H1 (cell line): ENCODE measurements at regions not wholly inside any gene's neighbourhood (a gene's known extent, or its start where the extent isn't known, plus 50 kb on each side); places are given as distances from the start of the nearest gene placed in this dataset.
A peak's percentile ranks its signal among the peaks of the same experiment; 100 is the strongest.

Experiments used
- HDAC2 ChIP-seq, 2 experiments: fragments of 300-600 bp in 1 of 2; sonication (generic) in 1 of 2; IDR thresholded peaks; 2 replicates each; pipeline ENCODE4 v1.6.1; 2011 to 2012; ENCODE audit warnings: low read depth in 2 of 2, low read length in 2 of 2, mild to moderate bottlenecking in 2 of 2, moderate library complexity in 2 of 2, borderline replicate concordance in 1 of 2, inconsistent platforms in 1 of 2
- JUN ChIP-seq: IDR thresholded peaks from 2 replicates; pipeline ENCODE4 v1.6.1; 2011; ENCODE audit warnings: low read depth, mild to moderate bottlenecking, improper control_type of control experiment, low read length
- POLR2A ChIP-seq, 2 experiments: IDR thresholded peaks; 1 replicate in 1 of 2; 2 replicates in 1 of 2; pipeline ENCODE4 v1.6.1; 2011; ENCODE audit warnings: low read depth in 2 of 2, low read length in 2 of 2, mild to moderate bottlenecking in 2 of 2; ENCODE audit errors: control extremely low read depth in 1 of 2
- RAD21 ChIP-seq, 2 experiments: IDR thresholded peaks in 1 of 2; conservative IDR thresholded peaks in 1 of 2; 2 replicates each; pipeline ENCODE4 v1.6.1; 2011; ENCODE audit warnings: low read depth in 2 of 2, low read length in 2 of 2, improper control_type of control experiment in 1 of 2, inconsistent platforms in 1 of 2, mild to moderate bottlenecking in 1 of 2, moderate library complexity in 1 of 2
- RNF2 ChIP-seq: fragments of 200-900, 300-1000 bp; sonication (generic); IDR thresholded peaks from 2 replicates; pipeline ENCODE4 v1.7.1; 2016; ENCODE audit warnings: borderline replicate concordance, low read depth, mild to moderate bottlenecking, antibody characterized with exemption, low read length; ENCODE audit not compliant: poor library complexity, severe bottlenecking; ENCODE audit errors: missing control alignments
- SIN3A ChIP-seq, 2 experiments: IDR thresholded peaks in 1 of 2; conservative IDR thresholded peaks in 1 of 2; 2 replicates each; pipeline ENCODE4 v1.6.1; 2011 to 2012; ENCODE audit warnings: low read length in 2 of 2, improper control_type of control experiment in 1 of 2, low read depth in 1 of 2, mild to moderate bottlenecking in 1 of 2
- SIX5 ChIP-seq: IDR thresholded peaks from 2 replicates; pipeline ENCODE4 v1.6.1; 2011; ENCODE audit warnings: mild to moderate bottlenecking, low read depth, low read length
- TF ChIP-seq, protein P1 (sequence below): fragments of 300-600 bp; sonication (generic); IDR thresholded peaks from 2 replicates; pipeline ENCODE4 v1.7.1; 2012; ENCODE audit warnings: low read length, moderate library complexity, mild to moderate bottlenecking, inconsistent platforms; ENCODE audit not compliant: insufficient replicate concordance
- TF ChIP-seq, protein P2 (sequence below): IDR thresholded peaks from 2 replicates; pipeline ENCODE4 v1.6.1; 2012; ENCODE audit warnings: inconsistent platforms

DNA sequence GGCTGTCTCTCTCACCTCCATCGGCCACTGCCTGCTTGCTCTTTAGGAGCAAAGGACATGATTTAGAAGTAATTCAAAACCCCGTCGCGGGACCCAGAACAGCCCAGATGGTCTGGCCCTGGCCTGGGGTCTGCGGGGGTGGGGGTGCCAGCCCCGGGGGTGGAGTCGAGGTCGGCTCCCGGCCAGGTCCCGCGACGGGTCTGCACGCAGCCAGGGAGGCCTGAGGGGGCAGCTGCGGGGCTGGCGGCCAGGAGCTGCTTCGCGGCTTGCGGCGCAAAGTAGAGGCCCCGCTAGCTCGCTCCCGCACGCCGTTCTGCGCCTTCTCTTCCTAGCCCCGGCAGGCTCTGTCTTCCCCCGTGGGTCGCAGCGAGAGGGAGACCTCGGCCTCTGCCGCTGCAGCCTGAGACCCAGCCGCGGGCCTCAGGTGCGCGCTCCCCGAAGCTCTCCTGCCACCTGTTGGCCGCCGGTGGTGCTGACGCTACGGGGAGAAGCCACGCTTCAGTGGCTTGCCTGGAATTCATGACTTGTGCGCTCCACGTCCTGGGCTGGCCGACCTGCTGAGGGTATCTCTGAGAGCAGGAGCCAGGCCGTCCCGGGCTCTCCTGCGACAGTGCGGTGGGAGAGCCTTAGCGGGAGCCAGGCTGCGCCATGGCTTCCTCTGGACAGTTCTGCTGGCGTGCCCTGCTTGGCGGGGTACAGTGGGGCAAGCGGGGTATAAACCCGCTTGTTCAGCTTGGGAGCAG is 157.2 kb upstream of the PITX1 start (continued):
- TF ChIP-seq, protein P1, sequence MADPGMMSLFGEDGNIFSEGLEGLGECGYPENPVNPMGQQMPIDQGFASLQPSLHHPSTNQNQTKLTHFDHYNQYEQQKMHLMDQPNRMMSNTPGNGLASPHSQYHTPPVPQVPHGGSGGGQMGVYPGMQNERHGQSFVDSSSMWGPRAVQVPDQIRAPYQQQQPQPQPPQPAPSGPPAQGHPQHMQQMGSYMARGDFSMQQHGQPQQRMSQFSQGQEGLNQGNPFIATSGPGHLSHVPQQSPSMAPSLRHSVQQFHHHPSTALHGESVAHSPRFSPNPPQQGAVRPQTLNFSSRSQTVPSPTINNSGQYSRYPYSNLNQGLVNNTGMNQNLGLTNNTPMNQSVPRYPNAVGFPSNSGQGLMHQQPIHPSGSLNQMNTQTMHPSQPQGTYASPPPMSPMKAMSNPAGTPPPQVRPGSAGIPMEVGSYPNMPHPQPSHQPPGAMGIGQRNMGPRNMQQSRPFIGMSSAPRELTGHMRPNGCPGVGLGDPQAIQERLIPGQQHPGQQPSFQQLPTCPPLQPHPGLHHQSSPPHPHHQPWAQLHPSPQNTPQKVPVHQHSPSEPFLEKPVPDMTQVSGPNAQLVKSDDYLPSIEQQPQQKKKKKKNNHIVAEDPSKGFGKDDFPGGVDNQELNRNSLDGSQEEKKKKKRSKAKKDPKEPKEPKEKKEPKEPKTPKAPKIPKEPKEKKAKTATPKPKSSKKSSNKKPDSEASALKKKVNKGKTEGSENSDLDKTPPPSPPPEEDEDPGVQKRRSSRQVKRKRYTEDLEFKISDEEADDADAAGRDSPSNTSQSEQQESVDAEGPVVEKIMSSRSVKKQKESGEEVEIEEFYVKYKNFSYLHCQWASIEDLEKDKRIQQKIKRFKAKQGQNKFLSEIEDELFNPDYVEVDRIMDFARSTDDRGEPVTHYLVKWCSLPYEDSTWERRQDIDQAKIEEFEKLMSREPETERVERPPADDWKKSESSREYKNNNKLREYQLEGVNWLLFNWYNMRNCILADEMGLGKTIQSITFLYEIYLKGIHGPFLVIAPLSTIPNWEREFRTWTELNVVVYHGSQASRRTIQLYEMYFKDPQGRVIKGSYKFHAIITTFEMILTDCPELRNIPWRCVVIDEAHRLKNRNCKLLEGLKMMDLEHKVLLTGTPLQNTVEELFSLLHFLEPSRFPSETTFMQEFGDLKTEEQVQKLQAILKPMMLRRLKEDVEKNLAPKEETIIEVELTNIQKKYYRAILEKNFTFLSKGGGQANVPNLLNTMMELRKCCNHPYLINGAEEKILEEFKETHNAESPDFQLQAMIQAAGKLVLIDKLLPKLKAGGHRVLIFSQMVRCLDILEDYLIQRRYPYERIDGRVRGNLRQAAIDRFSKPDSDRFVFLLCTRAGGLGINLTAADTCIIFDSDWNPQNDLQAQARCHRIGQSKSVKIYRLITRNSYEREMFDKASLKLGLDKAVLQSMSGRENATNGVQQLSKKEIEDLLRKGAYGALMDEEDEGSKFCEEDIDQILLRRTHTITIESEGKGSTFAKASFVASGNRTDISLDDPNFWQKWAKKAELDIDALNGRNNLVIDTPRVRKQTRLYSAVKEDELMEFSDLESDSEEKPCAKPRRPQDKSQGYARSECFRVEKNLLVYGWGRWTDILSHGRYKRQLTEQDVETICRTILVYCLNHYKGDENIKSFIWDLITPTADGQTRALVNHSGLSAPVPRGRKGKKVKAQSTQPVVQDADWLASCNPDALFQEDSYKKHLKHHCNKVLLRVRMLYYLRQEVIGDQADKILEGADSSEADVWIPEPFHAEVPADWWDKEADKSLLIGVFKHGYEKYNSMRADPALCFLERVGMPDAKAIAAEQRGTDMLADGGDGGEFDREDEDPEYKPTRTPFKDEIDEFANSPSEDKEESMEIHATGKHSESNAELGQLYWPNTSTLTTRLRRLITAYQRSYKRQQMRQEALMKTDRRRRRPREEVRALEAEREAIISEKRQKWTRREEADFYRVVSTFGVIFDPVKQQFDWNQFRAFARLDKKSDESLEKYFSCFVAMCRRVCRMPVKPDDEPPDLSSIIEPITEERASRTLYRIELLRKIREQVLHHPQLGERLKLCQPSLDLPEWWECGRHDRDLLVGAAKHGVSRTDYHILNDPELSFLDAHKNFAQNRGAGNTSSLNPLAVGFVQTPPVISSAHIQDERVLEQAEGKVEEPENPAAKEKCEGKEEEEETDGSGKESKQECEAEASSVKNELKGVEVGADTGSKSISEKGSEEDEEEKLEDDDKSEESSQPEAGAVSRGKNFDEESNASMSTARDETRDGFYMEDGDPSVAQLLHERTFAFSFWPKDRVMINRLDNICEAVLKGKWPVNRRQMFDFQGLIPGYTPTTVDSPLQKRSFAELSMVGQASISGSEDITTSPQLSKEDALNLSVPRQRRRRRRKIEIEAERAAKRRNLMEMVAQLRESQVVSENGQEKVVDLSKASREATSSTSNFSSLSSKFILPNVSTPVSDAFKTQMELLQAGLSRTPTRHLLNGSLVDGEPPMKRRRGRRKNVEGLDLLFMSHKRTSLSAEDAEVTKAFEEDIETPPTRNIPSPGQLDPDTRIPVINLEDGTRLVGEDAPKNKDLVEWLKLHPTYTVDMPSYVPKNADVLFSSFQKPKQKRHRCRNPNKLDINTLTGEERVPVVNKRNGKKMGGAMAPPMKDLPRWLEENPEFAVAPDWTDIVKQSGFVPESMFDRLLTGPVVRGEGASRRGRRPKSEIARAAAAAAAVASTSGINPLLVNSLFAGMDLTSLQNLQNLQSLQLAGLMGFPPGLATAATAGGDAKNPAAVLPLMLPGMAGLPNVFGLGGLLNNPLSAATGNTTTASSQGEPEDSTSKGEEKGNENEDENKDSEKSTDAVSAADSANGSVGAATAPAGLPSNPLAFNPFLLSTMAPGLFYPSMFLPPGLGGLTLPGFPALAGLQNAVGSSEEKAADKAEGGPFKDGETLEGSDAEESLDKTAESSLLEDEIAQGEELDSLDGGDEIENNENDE, result no peak
- TF ChIP-seq SIN3A (conservative IDR thresholded peaks at IDR 0.05 in 1 of 2, IDR thresholded peaks at IDR 0.05 in 1 of 2; ENCODE audit: low read depth in 1 of 2, low read length in 2 of 2) (0 out of 4 replicates have a peak, but pooled peaks of 1 of the 2 experiments have one; percentile 14), RAD21 (IDR thresholded peaks at IDR 0.05 in 1 of 2, conservative IDR thresholded peaks at IDR 0.05 in 1 of 2; ENCODE audit: low read depth in 2 of 2, low read length in 2 of 2) (peak; percentile 91 to 94), JUN (no peak), SIX5 (no peak), RNF2 (no peak), HDAC2 (IDR thresholded peaks at IDR 0.05; ENCODE audit: borderline replicate concordance in 1 of 2, low read depth in 2 of 2, low read length in 2 of 2) (0 out of 4 replicates have a peak, but pooled peaks have one; percentile 27 to 47), POLR2A (IDR thresholded peaks at IDR 0.05; ENCODE audit: control extremely low read depth in 1 of 2, low read depth in 2 of 2, low read length in 2 of 2) (no peak)
- TF ChIP-seq, protein P2, sequence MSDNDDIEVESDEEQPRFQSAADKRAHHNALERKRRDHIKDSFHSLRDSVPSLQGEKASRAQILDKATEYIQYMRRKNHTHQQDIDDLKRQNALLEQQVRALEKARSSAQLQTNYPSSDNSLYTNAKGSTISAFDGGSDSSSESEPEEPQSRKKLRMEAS, result peak; percentile 76
